HFF-Myc (cell line): ENCODE measurements at regions not wholly inside any gene's neighbourhood (a gene's known extent, or its start where the extent isn't known, plus 50 kb on each side); places are given as distances from the start of the nearest gene placed in this dataset.

Source experiments
- DNase-seq: peaks from one replicate; pipeline ENCODE4 v3.0.0-alpha.2; 2011; ENCODE audit warnings: low read depth; ENCODE audit errors: extremely low read depth
- H3K4me3 ChIP-seq: replicated peaks from 2 replicates; pipeline ENCODE4 v1.5.1; 2011; ENCODE audit warnings: low read depth, mild to moderate bottlenecking, control low read depth, low read length
- TF ChIP-seq, protein P1 (sequence below): IDR thresholded peaks from 2 replicates; pipeline ENCODE4 v1.5.1; 2012; ENCODE audit warnings: mild to moderate bottlenecking, low read depth, low read length, control low read depth; ENCODE audit errors: missing control alignments

DNA sequence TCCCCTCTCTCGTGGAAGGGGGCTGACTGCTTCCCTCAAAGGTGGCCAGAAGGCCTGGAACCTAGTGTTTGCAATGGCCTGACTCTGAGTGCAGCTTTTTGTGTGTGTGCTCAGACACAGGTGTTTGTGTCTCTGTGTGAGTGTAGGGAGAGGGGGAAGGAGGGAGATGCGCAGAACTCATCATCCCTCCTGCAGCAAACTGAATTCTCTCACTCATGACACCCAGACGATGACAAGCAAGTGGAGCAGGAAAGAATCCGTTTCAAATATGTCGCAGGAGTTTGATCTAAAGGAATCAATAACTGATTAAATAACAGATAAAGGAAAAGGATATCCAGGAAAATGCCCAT lies 101.4 kb downstream of the TNFAIP3 start:
- H3K4me3 ChIP-seq, result no peak overlapping the region
- TF ChIP-seq, protein P1, sequence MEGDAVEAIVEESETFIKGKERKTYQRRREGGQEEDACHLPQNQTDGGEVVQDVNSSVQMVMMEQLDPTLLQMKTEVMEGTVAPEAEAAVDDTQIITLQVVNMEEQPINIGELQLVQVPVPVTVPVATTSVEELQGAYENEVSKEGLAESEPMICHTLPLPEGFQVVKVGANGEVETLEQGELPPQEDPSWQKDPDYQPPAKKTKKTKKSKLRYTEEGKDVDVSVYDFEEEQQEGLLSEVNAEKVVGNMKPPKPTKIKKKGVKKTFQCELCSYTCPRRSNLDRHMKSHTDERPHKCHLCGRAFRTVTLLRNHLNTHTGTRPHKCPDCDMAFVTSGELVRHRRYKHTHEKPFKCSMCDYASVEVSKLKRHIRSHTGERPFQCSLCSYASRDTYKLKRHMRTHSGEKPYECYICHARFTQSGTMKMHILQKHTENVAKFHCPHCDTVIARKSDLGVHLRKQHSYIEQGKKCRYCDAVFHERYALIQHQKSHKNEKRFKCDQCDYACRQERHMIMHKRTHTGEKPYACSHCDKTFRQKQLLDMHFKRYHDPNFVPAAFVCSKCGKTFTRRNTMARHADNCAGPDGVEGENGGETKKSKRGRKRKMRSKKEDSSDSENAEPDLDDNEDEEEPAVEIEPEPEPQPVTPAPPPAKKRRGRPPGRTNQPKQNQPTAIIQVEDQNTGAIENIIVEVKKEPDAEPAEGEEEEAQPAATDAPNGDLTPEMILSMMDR, result no peak
- DNase-seq, result no peak

DNA sequence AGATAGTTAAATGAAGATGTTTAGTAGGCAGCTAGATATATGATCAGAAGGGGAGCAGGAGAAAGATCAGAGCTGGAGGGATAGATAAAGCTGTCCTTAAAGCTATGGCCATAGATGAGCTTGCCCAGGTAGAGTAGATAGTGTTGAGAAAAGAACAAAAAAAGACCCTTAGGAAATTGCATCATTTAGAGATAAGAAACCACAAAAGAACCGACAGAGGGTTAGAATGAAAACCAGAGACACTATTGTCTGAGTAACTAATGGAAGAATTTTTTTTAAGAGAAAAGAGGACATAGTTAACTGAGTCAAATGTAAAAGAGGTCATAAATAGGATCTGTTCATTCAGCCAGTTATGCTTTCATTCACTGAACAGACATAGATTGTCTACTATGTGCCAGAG lies 101.8 kb downstream of the TNFAIP3 start:
- TF ChIP-seq, protein P1, result no peak
- no peak for DNase-seq
- no peak overlapping the region for H3K4me3 ChIP-seq

DNA sequence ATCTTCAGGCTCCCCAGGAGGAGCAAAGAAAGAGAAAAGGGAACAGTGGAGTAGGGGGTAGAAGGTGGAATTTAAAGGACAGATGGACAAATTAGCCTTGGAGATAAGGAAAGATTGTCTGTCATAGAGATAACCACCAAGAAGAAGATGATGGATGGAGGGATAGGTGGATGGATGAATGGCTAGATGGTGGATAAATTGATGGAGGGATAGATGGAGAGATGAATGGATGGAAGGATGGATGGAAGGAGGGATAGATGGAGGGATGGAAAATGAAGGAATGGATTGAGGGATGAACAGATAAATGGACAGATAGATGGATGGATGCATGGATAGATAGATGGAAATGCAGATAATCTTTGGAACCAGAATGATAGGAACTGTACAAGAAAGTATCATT lies 102.8 kb downstream of the TNFAIP3 start:
- no peak for DNase-seq
- TF ChIP-seq, protein P1, result no peak
- no peak overlapping the region for H3K4me3 ChIP-seq

- DNase-seq, result no peak
- H3K4me3 ChIP-seq, result no peak overlapping the region
- TF ChIP-seq, protein P1, result no peak
Measured at GRCh38 chr6:137970368-137970767, 103.3 kb downstream of the TNFAIP3 start.

GRCh38 chr6:137973201-137973600 lies 106.1 kb downstream of the TNFAIP3 start:
- no peak overlapping the region for H3K4me3 ChIP-seq
- TF ChIP-seq, protein P1, result no peak

GRCh38 chr6:137975188-137975940 lies 108.3 kb downstream of the TNFAIP3 start:
- TF ChIP-seq, protein P1, result no peak
- no peak for DNase-seq
- H3K4me3 ChIP-seq, result no peak overlapping the region

More at GRCh38 chr6:137973201-137973600, 106.1 kb downstream of the TNFAIP3 start:
- no peak for DNase-seq

- TF ChIP-seq, protein P1, result no peak
- H3K4me3 ChIP-seq, result no peak overlapping the region
- DNase-seq, result no peak
Measured at GRCh38 chr6:137976430-137976829, 109.4 kb downstream of the TNFAIP3 start.
